ENCODE measurements at regions not wholly inside any gene's neighbourhood (a gene's known extent, or its start where the extent isn't known, plus 50 kb on each side); places are given as distances from the start of the nearest gene placed in this dataset.

- no peaks in the 10 kb centered on the region for H3K36me3 ChIP-seq
- intact Hi-C loops (cut with DNase I), result no loop called here
- no peak overlapping the region for H3K4me3 ChIP-seq (replicated peaks in 1 of 3)
- no peaks in the 10 kb centered on the region for H3K27me3 ChIP-seq
- no peak for TF ChIP-seq CTCF (IDR thresholded peaks at IDR 0.05)
- TF ChIP-seq POLR2A (IDR thresholded peaks at IDR 0.05), result no peak
- DNase-seq, result no peak
- H3K4me1 ChIP-seq, result peaks cover 8 to 16% of the 10 kb centered on the region in 2 donors
- H3K27ac ChIP-seq, result no peak overlapping the region
- WGBS, 2 donors, result 84 to 90% methylated on average over 8 to 12 of the region's 12 CpGs
- no peaks in the 10 kb centered on the region for H3K9me3 ChIP-seq
Observed at GRCh38 chr7:83441-83840, 108.9 kb upstream of the FAM20C start.

DNA sequence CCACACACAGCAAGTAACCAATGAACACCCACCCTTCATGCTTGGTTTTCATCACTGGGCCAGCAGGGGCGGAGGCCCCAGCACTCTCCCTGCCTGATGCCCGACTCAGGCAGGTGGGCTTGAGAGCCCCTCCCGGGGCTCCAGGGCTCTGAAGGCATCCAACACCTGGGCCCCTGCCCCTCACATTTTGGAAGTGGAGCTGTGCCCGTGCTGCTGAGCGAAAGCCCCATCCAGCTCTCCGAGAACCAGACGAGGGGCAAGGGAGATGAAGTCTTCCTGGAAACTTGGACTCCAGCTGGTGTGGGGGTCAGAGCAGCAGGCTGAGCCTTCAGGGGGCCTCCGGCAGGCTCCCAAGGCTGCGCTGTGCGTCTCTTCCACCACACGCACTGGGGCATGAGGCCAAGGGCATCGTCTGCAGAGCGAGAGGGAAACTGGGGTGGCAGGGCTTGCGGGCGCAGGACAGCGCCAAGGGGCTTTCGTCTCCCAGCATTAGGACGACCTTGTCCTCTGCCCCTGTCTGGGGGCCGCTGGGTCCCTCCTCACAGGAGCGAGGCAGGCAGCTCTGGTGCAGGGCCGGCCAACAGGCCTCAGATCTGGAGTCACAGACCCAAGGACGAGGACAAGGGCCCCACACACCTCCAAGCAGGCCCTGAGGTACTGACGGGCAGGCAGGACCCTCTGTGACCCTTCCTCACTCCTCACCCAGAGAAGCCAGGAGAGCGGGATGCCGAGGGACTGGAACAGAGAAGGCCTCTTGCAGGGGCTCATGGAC is 108.3 kb upstream of the FAM20C start:
- no peaks in the 10 kb centered on the region for H3K27me3 ChIP-seq
- H3K9me3 ChIP-seq, result no peaks in the 10 kb centered on the region
- H3K36me3 ChIP-seq, result no peaks in the 10 kb centered on the region
- no peak overlapping the region for H3K27ac ChIP-seq
- TF ChIP-seq POLR2A (IDR thresholded peaks at IDR 0.05), result no peak
- no peak for TF ChIP-seq CTCF (IDR thresholded peaks at IDR 0.05)
- intact Hi-C loops (cut with DNase I), result no loop called here
- DNase-seq, result no peak
- no peak overlapping the region for H3K4me3 ChIP-seq (replicated peaks in 1 of 3)
- WGBS, 2 donors, result 88 to 95% methylated on average over 9 to 20 of the region's 25 CpGs
- H3K4me1 ChIP-seq, result peaks cover 8 to 22% of the 10 kb centered on the region in 2 donors

- Histone ChIP-seq H3K4me3 (replicated peaks in 1 of 3) (no peak overlapping the region), H3K36me3 (no peaks in the 10 kb centered on the region), H3K27ac (no peak overlapping the region), H3K27me3 (no peaks in the 10 kb centered on the region), H3K4me1 (peaks cover 8 to 22% of the 10 kb centered on the region in 2 donors), H3K9me3 (no peaks in the 10 kb centered on the region)
- DNase-seq, result no peak
- WGBS, 2 donors, result 81 to 100% methylated on average over 3 of the region's 11 CpGs
- intact Hi-C loops (cut with DNase I), result no loop called here
- TF ChIP-seq CTCF (IDR thresholded peaks at IDR 0.05) (no peak), POLR2A (IDR thresholded peaks at IDR 0.05) (no peak)
Observed at GRCh38 chr7:84633-85020, 107.7 kb upstream of the FAM20C start.

GRCh38 chr7:85074-85882 is 107.1 kb upstream of the FAM20C start:
- Histone ChIP-seq H3K4me1 (peaks cover 8 to 22% of the 10 kb centered on the region in 2 donors), H3K27ac (no peak overlapping the region), H3K36me3 (no peaks in the 10 kb centered on the region), H3K9me3 (no peaks in the 10 kb centered on the region), H3K27me3 (no peaks in the 10 kb centered on the region), H3K4me3 (replicated peaks in 1 of 3) (no peak overlapping the region)
- DNase-seq, result peak; percentile 87 to 90
- intact Hi-C loops (cut with DNase I), result no loop called here
- no peak for TF ChIP-seq POLR2A (IDR thresholded peaks at IDR 0.05)
- 44 to 49% methylated on average over 18 to 19 of the region's 19 CpGs for WGBS, 2 donors

DNA sequence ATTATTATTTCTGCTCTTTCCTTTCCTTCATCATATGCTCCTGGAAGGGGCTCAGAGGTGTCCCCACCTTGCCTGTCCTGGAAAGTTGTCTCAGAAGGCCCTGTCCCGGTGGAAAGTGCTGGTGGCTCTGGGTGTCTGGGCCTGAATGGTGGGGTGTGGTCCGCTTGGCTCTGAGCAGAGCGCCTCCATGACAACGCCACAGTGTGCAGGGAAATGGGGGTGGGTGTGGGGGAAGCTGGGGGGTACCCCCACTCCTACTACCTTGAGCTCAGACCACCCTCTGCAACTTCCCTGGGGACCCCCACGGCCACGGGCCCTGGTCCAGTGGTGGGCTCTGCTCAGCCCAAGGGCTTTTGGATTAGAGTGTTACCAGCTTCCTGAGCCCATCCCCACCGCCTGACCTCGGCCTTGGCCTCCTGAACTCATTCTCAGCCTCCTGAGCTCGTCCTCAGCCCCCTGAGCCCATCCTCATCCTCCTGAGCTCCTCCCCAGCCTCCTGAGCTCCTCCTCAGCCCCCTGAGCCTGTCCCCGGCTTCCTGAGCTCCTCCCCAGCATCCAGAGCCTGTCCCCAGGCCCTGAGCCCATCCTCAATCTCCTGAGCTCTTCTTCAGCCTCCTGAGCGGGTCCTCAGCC is 106.4 kb upstream of the FAM20C start:
- TF ChIP-seq POLR2A (IDR thresholded peaks at IDR 0.05), result no peak
- no peak for TF ChIP-seq CTCF (IDR thresholded peaks at IDR 0.05)
- Histone ChIP-seq H3K4me3 (replicated peaks in 1 of 3) (no peak overlapping the region), H3K36me3 (no peaks in the 10 kb centered on the region), H3K4me1 (peaks cover 8 to 22% of the 10 kb centered on the region in 2 donors), H3K27me3 (no peaks in the 10 kb centered on the region), H3K27ac (no peak overlapping the region), H3K9me3 (no peaks in the 10 kb centered on the region)
- WGBS, 2 donors, result 87 to 89% methylated on average over 11 of the region's 11 CpGs
- DNase-seq, result no peak
- intact Hi-C loops (cut with DNase I), result no loop called here

Measured in thyroid gland (tissue), 4 donors.